WTC11 (cell line): ENCODE measurements at regions not wholly inside any gene's neighbourhood (a gene's known extent, or its start where the extent isn't known, plus 50 kb on each side); places are given as distances from the start of the nearest gene placed in this dataset.

Experiments used
- ATAC-seq: fragments of 200-7000 bp; cut with Tn5 transposase; 2 replicates; pipeline ENCODE4 v1.10.0; 2021; ENCODE audit warnings: mild to moderate bottlenecking, moderate library complexity
- CTCF ChIA-PET: fragments of 300-600 bp; sonication (Branson Sonifier 250); formaldehyde crosslinking; loops from one replicate; lab custom pipeline; 2021; ENCODE audit warnings: antibody characterized with exemption; lab: Charles Lee
- POLR2A ChIA-PET: fragments of 350-600 bp; sonication (Branson Sonifier 250); formaldehyde crosslinking; loops from one replicate; lab custom pipeline; 2021; ENCODE audit warnings: antibody characterized with exemption; lab: Charles Lee
- DNase-seq: peaks from one replicate; pipeline ENCODE4 v3.0.0; 2021; ENCODE audit warnings: low spot score
- H3K27ac Mint-ChIP-seq: 2 replicates; pipeline ENCODE4 v1.8.0; 2021; ENCODE audit warnings: mixed read lengths
- H3K27me3 Mint-ChIP-seq: 2 replicates; pipeline ENCODE4 v1.8.0; 2021; ENCODE audit warnings: low read depth, mild to moderate bottlenecking, moderate library complexity, mixed read lengths
- H3K36me3 Mint-ChIP-seq: 2 replicates; pipeline ENCODE4 v1.8.0; 2021; ENCODE audit warnings: mixed read lengths
- H3K4me1 Mint-ChIP-seq: 2 replicates; pipeline ENCODE4 v1.8.0; 2022; ENCODE audit warnings: mixed read lengths
- H3K4me3 Mint-ChIP-seq: 2 replicates; pipeline ENCODE4 v1.8.0; 2021; ENCODE audit warnings: mild to moderate bottlenecking, moderate library complexity, mixed read lengths
- H3K9me3 Mint-ChIP-seq: 2 replicates; pipeline ENCODE4 v1.8.0; 2021; ENCODE audit warnings: mixed read lengths
- AR ChIP-seq: fragments of 250-450 bp; sonication (Bioruptor Pico); IDR thresholded peaks from 2 replicates; pipeline ENCODE4 v1.9.0; 2021; ENCODE audit warnings: mild to moderate bottlenecking
- CREB1 ChIP-seq: sonication (generic); formaldehyde crosslinking; IDR thresholded peaks from 2 replicates; pipeline ENCODE4 v1.8.0; 2023; ENCODE audit warnings: mild to moderate bottlenecking, missing genetic modification reagents
- CREM ChIP-seq: sonication (generic); formaldehyde crosslinking; IDR thresholded peaks from 2 replicates; pipeline ENCODE4 v1.8.1; 2022; ENCODE audit warnings: mild to moderate bottlenecking, missing genetic modification reagents, moderate library complexity
- E2F1 ChIP-seq: sonication (generic); formaldehyde crosslinking; IDR thresholded peaks from 2 replicates; pipeline ENCODE4 v1.8.0; 2022; ENCODE audit warnings: mild to moderate bottlenecking, missing genetic modification reagents
- E2F4 ChIP-seq: sonication (generic); formaldehyde crosslinking; IDR thresholded peaks from 2 replicates; pipeline ENCODE4 v1.8.1; 2022; ENCODE audit warnings: low read depth, mild to moderate bottlenecking, moderate library complexity, missing genetic modification reagents, borderline replicate concordance
- ESRRA ChIP-seq: sonication (generic); formaldehyde crosslinking; IDR thresholded peaks from 2 replicates; pipeline ENCODE4 v1.8.1; 2022; ENCODE audit warnings: mild to moderate bottlenecking, missing genetic modification reagents, borderline replicate concordance
- MAX ChIP-seq: sonication (generic); formaldehyde crosslinking; IDR thresholded peaks from 2 replicates; pipeline ENCODE4 v1.8.0; 2022; ENCODE audit warnings: mild to moderate bottlenecking, missing genetic modification reagents
- MXD4 ChIP-seq: fragments of 250-450 bp; sonication (Bioruptor Pico); IDR thresholded peaks from 2 replicates; pipeline ENCODE4 v1.8.0; 2021; ENCODE audit warnings: mild to moderate bottlenecking, moderate library complexity, borderline replicate concordance
- NFATC4 ChIP-seq: fragments of 250-450 bp; sonication (Bioruptor Pico); IDR thresholded peaks from 2 replicates; pipeline ENCODE4 v1.9.0; 2021; ENCODE audit warnings: mild to moderate bottlenecking
- OVOL2 ChIP-seq: fragments of 250-450 bp; sonication (Bioruptor Pico); IDR thresholded peaks from 2 replicates; pipeline ENCODE4 v1.9.0; 2021; ENCODE audit warnings: mild to moderate bottlenecking, borderline replicate concordance
- PREB ChIP-seq: sonication (generic); formaldehyde crosslinking; IDR thresholded peaks from 2 replicates; pipeline ENCODE4 v1.8.1; 2022; ENCODE audit warnings: mild to moderate bottlenecking, missing genetic modification reagents, moderate library complexity, borderline replicate concordance
- RORB ChIP-seq: fragments of 250-450 bp; sonication (Bioruptor Pico); IDR thresholded peaks from 2 replicates; pipeline ENCODE4 v1.9.0; 2021; ENCODE audit warnings: mild to moderate bottlenecking
- SMAD4 ChIP-seq: sonication (generic); formaldehyde crosslinking; IDR thresholded peaks from 2 replicates; pipeline ENCODE4 v1.8.0; 2022; ENCODE audit warnings: mild to moderate bottlenecking, missing genetic modification reagents
- USF2 ChIP-seq: sonication (generic); formaldehyde crosslinking; IDR thresholded peaks from 2 replicates; pipeline ENCODE4 v1.8.1; 2023; ENCODE audit warnings: mild to moderate bottlenecking, missing genetic modification reagents, moderate library complexity
- ZBTB43 ChIP-seq: sonication (generic); formaldehyde crosslinking; IDR thresholded peaks from 2 replicates; pipeline ENCODE4 v1.8.1; 2023; ENCODE audit warnings: mild to moderate bottlenecking, missing genetic modification reagents
- ZNF138 ChIP-seq: sonication (generic); formaldehyde crosslinking; conservative IDR thresholded peaks from 2 replicates; pipeline ENCODE4 v1.8.1; 2022; ENCODE audit warnings: mild to moderate bottlenecking, moderate library complexity, missing genetic modification reagents
- ZNF219 ChIP-seq: sonication (generic); formaldehyde crosslinking; IDR thresholded peaks from 2 replicates; pipeline ENCODE4 v1.8.0; 2023; ENCODE audit warnings: missing genetic modification reagents, mild to moderate bottlenecking, borderline replicate concordance
- ZNF263 ChIP-seq: sonication (generic); formaldehyde crosslinking; IDR thresholded peaks from 2 replicates; pipeline ENCODE4 v1.8.1; 2022; ENCODE audit warnings: low read depth, mild to moderate bottlenecking, moderate library complexity, missing genetic modification reagents
- ZNF281 ChIP-seq: sonication (generic); formaldehyde crosslinking; IDR thresholded peaks from 2 replicates; pipeline ENCODE4 v1.8.0; 2023; ENCODE audit warnings: mild to moderate bottlenecking, missing genetic modification reagents
- ZNF423 ChIP-seq: fragments of 250-450 bp; sonication (Bioruptor Pico); IDR thresholded peaks from 2 replicates; pipeline ENCODE4 v2.1.2; 2022; ENCODE audit warnings: mild to moderate bottlenecking, moderate library complexity
- ZNF425 ChIP-seq: fragments of 250-450 bp; sonication (Bioruptor Pico); conservative IDR thresholded peaks from 2 replicates; pipeline ENCODE4 v1.9.0; 2021; ENCODE audit warnings: mild to moderate bottlenecking

GRCh38 chr2:2719781-2720180, 388.7 kb upstream of the MYT1L start:
- ChIA-PET CTCF (no interaction called here), POLR2A (no interaction called here)
- TF ChIP-seq ZNF138 (CRISPR knock-in tag) (no peak), ZNF263 (CRISPR knock-in tag) (no peak), ZNF219 (CRISPR knock-in tag) (no peak), AR (CRISPR knock-in tag) (no peak), NFATC4 (CRISPR knock-in tag) (no peak), ZNF423 (CRISPR knock-in tag) (no peak), E2F4 (no peak), RORB (CRISPR knock-in tag) (no peak), ZBTB43 (CRISPR knock-in tag) (no peak), MXD4 (CRISPR knock-in tag) (no peak), ZNF425 (CRISPR knock-in tag) (no peak), E2F1 (CRISPR knock-in tag) (no peak), USF2 (CRISPR knock-in tag) (no peak), MAX (CRISPR knock-in tag) (no peak), CREB1 (CRISPR knock-in tag) (no peak)
- Mint-ChIP-seq H3K4me1 (no peaks in the 10 kb centered on the region), H3K36me3 (no peaks in the 10 kb centered on the region), H3K27ac (no peak overlapping the region), H3K9me3 (no peaks in the 10 kb centered on the region), H3K27me3 (no peaks in the 10 kb centered on the region), H3K4me3 (no peak overlapping the region)
- ATAC-seq (no peak), DNase-seq (no peak)

- Mint-ChIP-seq H3K27me3 (no peaks in the 10 kb centered on the region), H3K36me3 (no peaks in the 10 kb centered on the region), H3K9me3 (no peaks in the 10 kb centered on the region), H3K27ac (no peak overlapping the region), H3K4me1 (no peaks in the 10 kb centered on the region), H3K4me3 (no peak overlapping the region)
- POLR2A ChIA-PET: no interaction called here
- CTCF ChIA-PET: no interaction called here
- no peak for TF ChIP-seq PREB (CRISPR knock-in tag)
- no peak for TF ChIP-seq ESRRA (CRISPR knock-in tag)
- no peak for TF ChIP-seq CREM (CRISPR knock-in tag)
- TF ChIP-seq OVOL2: no peak
- TF ChIP-seq SMAD4 (CRISPR knock-in tag): no peak
- TF ChIP-seq ZNF281 (CRISPR knock-in tag): no peak
- TF ChIP-seq ZNF263 (CRISPR knock-in tag): no peak
- ATAC-seq (no peak), DNase-seq (no peak)
Observed at GRCh38 chr2:2719015-2719414, 387.9 kb upstream of the MYT1L start.
